ENCODE measurements at regions not wholly inside any gene's neighbourhood (a gene's known extent, or its start where the extent isn't known, plus 50 kb on each side); places are given as distances from the start of the nearest gene placed in this dataset.

- H3K27me3 ChIP-seq = no peaks in the 10 kb centered on the region
- intact Hi-C loops (cut with DNase I) = no loop called here
- no peak for DNase-seq (ENCODE audit: extremely low spot score in 2 of 2)
- H3K36me3 ChIP-seq = no peaks in the 10 kb centered on the region
- no peak overlapping the region for H3K27ac ChIP-seq
- no peaks in the 10 kb centered on the region for H3K9me3 ChIP-seq
- no peaks in the 10 kb centered on the region for H3K4me1 ChIP-seq
- H3K4me3 ChIP-seq = no peak overlapping the region
- TF ChIP-seq POLR2AphosphoS5 (IDR thresholded peaks at IDR 0.05; ENCODE audit: insufficient read depth in 1 of 2, low read depth in 1 of 2) (no peak), POLR2A (IDR thresholded peaks at IDR 0.05) (no peak)
- TF ChIP-seq, protein P1, sequence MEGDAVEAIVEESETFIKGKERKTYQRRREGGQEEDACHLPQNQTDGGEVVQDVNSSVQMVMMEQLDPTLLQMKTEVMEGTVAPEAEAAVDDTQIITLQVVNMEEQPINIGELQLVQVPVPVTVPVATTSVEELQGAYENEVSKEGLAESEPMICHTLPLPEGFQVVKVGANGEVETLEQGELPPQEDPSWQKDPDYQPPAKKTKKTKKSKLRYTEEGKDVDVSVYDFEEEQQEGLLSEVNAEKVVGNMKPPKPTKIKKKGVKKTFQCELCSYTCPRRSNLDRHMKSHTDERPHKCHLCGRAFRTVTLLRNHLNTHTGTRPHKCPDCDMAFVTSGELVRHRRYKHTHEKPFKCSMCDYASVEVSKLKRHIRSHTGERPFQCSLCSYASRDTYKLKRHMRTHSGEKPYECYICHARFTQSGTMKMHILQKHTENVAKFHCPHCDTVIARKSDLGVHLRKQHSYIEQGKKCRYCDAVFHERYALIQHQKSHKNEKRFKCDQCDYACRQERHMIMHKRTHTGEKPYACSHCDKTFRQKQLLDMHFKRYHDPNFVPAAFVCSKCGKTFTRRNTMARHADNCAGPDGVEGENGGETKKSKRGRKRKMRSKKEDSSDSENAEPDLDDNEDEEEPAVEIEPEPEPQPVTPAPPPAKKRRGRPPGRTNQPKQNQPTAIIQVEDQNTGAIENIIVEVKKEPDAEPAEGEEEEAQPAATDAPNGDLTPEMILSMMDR (IDR thresholded peaks at IDR 0.05) = no peak
Measured at GRCh38 chr21:30081506-30081905, 85.1 kb downstream of the CLDN17 start.

DNA sequence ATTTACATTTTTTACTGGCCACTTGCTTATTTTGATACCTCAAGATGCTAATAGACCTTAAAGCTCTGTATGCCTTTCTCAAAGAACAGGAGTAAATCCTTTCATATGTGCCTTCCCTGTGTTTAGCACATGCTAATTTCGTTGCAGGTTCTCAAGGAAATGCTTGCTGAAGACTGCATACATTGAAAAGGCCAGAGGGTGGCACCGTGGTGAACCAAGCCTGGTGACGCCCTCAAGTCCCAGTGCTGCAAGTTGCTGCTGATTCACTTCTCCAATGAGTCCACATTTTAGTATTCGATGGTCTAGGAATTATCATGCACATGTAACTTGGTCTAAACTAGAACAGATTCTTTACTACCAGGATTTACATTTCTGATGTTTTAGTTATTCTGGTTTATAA, 94.1 kb downstream of the CLDN17 start:
- no peak for DNase-seq (ENCODE audit: extremely low spot score in 2 of 2)
- H3K4me1 ChIP-seq = no peaks in the 10 kb centered on the region
- intact Hi-C loops (cut with DNase I) = no loop called here

DNA sequence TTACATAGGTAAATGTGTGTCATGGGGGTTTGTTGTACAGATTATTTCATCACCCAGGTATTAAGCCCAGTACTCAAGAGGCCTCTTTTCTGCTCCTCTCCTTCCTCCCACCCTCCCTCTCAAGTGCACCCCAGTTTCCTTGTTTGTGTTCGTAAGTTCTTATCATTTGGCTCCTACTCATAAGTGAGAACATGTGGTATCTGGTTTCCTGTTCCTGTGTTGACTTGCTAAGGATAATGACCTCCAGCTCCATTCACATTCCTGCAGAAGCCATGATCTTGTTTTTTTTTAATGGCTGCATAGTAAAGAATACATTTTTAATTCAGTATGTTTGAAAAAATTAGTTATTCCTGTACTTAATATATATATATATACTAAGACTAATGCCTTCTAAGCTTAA, 107.7 kb downstream of the CLDN17 start:
- DNase-seq (ENCODE audit: extremely low spot score in 2 of 2) = no peak
- no peak overlapping the region for H3K27ac ChIP-seq
- H3K27me3 ChIP-seq = no peaks in the 10 kb centered on the region
- no peak for TF ChIP-seq POLR2AphosphoS5 (IDR thresholded peaks at IDR 0.05; ENCODE audit: insufficient read depth in 1 of 2, low read depth in 1 of 2)
- no peak for TF ChIP-seq POLR2A (IDR thresholded peaks at IDR 0.05)
- TF ChIP-seq, protein P1 (IDR thresholded peaks at IDR 0.05) = no peak
- H3K36me3 ChIP-seq = no peaks in the 10 kb centered on the region
- no peak overlapping the region for H3K4me3 ChIP-seq
- H3K9me3 ChIP-seq = no peaks in the 10 kb centered on the region
- no peaks in the 10 kb centered on the region for H3K4me1 ChIP-seq
- intact Hi-C loops (cut with DNase I) = no loop called here

More for the DNA sequence above, 94.1 kb downstream of the CLDN17 start:
- Histone ChIP-seq H3K27me3 (no peaks in the 10 kb centered on the region), H3K4me3 (no peak overlapping the region), H3K9me3 (no peaks in the 10 kb centered on the region), H3K27ac (no peak overlapping the region), H3K36me3 (no peaks in the 10 kb centered on the region)
- no peak for TF ChIP-seq POLR2A (IDR thresholded peaks at IDR 0.05)
- TF ChIP-seq POLR2AphosphoS5 (IDR thresholded peaks at IDR 0.05; ENCODE audit: insufficient read depth in 1 of 2, low read depth in 1 of 2) = no peak
- TF ChIP-seq, protein P1 (IDR thresholded peaks at IDR 0.05) = no peak

DNA sequence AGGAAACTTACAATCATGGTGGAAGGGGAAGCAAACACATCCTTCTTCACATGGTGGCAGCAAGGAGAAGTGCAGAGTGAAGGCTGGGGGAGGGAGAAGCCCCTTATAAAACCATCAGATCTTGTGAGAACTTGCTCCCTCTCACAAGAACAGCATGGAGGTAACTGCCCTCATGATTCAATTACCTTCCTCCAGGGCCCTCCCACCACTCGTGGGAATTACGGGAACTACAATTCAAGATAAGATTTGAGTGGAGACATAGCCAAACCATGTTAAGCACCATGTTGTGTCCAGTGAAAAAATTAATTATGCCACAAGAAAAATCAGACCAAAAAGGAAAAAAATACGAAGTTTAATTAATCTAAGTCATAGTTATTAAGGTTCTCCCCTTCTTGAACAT, 109.5 kb downstream of the CLDN17 start:
- H3K27me3 ChIP-seq = no peaks in the 10 kb centered on the region
- no peak for DNase-seq (ENCODE audit: extremely low spot score in 2 of 2)
- H3K36me3 ChIP-seq = no peaks in the 10 kb centered on the region
- no peak overlapping the region for H3K27ac ChIP-seq
- no peaks in the 10 kb centered on the region for H3K9me3 ChIP-seq
- H3K4me1 ChIP-seq = no peaks in the 10 kb centered on the region
- intact Hi-C loops (cut with DNase I) = no loop called here
- H3K4me3 ChIP-seq = no peak overlapping the region
- TF ChIP-seq POLR2A (IDR thresholded peaks at IDR 0.05) (no peak), POLR2AphosphoS5 (IDR thresholded peaks at IDR 0.05; ENCODE audit: insufficient read depth in 1 of 2, low read depth in 1 of 2) (no peak)
- TF ChIP-seq, protein P1 (IDR thresholded peaks at IDR 0.05) = no peak

DNA sequence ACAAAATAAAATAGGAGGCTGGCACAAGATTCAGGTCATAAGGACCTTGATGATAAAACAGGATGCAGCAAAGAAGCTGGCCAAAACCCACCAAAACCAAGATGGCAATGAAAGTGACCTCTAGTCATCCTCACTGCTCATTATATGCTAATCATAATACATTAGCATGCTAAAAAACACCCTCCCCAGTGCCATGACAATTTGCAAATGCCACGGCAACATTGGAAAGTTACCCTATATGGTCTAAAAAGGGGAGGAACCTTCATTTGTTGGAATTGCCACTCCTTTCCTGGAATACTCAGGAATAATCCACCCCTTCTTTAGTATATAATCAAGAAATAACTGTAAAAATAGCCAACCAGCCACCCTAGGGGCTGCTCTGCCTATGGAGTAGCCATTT, 108.8 kb upstream of the GRIK1 start:
- Histone ChIP-seq H3K27ac (no peak overlapping the region), H3K4me3 (no peak overlapping the region), H3K4me1 (no peaks in the 10 kb centered on the region), H3K9me3 (no peaks in the 10 kb centered on the region), H3K36me3 (no peaks in the 10 kb centered on the region), H3K27me3 (no peaks in the 10 kb centered on the region)
- intact Hi-C loops (cut with DNase I) = no loop called here
- TF ChIP-seq POLR2AphosphoS5 (IDR thresholded peaks at IDR 0.05; ENCODE audit: insufficient read depth in 1 of 2, low read depth in 1 of 2) (no peak), POLR2A (IDR thresholded peaks at IDR 0.05) (no peak)
- TF ChIP-seq, protein P1 (IDR thresholded peaks at IDR 0.05) = no peak
- DNase-seq (ENCODE audit: extremely low spot score in 2 of 2) = no peak

All from vagina (tissue), 2 donors.